ENCODE measurements at regions not wholly inside any gene's neighbourhood (a gene's known extent, or its start where the extent isn't known, plus 50 kb on each side); places are given as distances from the start of the nearest gene placed in this dataset.

- Histone ChIP-seq H3K79me2 (ENCODE audit: low read length) (no peaks in the 10 kb centered on the region), H3K4me2 (ENCODE audit: low read length) (peak overlapping the region; percentile 49), H3K9me2 (replicated peaks; ENCODE audit: low read length) (no peaks in the 10 kb centered on the region), H3K27ac (ENCODE audit: low read length) (no peak overlapping the region), H3F3A (ENCODE audit: low read length, unreplicated experiment) (no peaks in the 10 kb centered on the region), H3K36me3 (ENCODE audit: low read depth, low read length) (no peaks in the 10 kb centered on the region), H3K27me3 (ENCODE audit: low read length) (peaks cover 21% of the 10 kb centered on the region), H2AFZ (ENCODE audit: low read length) (no peak overlapping the region), H3K4me1 (ENCODE audit: insufficient read depth, low read length) (no peaks in the 10 kb centered on the region), H3K9me3 (ENCODE audit: low read length) (no peaks in the 10 kb centered on the region), H4K20me1 (ENCODE audit: low read length) (no peaks in the 10 kb centered on the region), H3K4me3 (ENCODE audit: low read length) (peak overlapping the region; percentile 44), H3K9ac (ENCODE audit: low read length) (no peak overlapping the region)
- no TSS peak for BruUV-seq (replicated peaks)
- DNase-seq (no peak), ATAC-seq (no peak)
- intact Hi-C loops (cut with micrococcal nuclease): no loop called here
- POLR2A ChIA-PET (ENCODE audit: unreplicated experiment): no interaction called here
- CTCF ChIA-PET: no interaction called here
- TF ChIP-seq EZH2 (IDR thresholded peaks at IDR 0.05; ENCODE audit: low read length, unreplicated experiment) (no peak), EZH2phosphoT487 (IDR thresholded peaks at IDR 0.05; ENCODE audit: borderline replicate concordance, low read length) (no peak), CTCF (conservative IDR thresholded peaks at IDR 0.05; ENCODE audit: low read depth, low read length) (no peak)
These were observed 220.5 kb upstream of the RAB6C start for GRCh38 chr2:129758784-129759471.

GRCh38 chr2:129759472-129760010 is 219.9 kb upstream of the RAB6C start:
- Histone ChIP-seq H3K27me3 (ENCODE audit: low read length) (peaks cover 21% of the 10 kb centered on the region), H3K36me3 (ENCODE audit: low read depth, low read length) (no peaks in the 10 kb centered on the region), H3K9ac (ENCODE audit: low read length) (no peak overlapping the region), H4K20me1 (ENCODE audit: low read length) (no peaks in the 10 kb centered on the region), H3F3A (ENCODE audit: low read length, unreplicated experiment) (no peaks in the 10 kb centered on the region), H3K4me2 (ENCODE audit: low read length) (no peak overlapping the region), H3K79me2 (ENCODE audit: low read length) (no peaks in the 10 kb centered on the region), H2AFZ (ENCODE audit: low read length) (no peak overlapping the region), H3K9me3 (ENCODE audit: low read length) (no peaks in the 10 kb centered on the region), H3K4me3 (ENCODE audit: low read length) (no peak overlapping the region), H3K4me1 (ENCODE audit: insufficient read depth, low read length) (no peaks in the 10 kb centered on the region), H3K9me2 (replicated peaks; ENCODE audit: low read length) (no peaks in the 10 kb centered on the region), H3K27ac (ENCODE audit: low read length) (no peak overlapping the region)
- TF ChIP-seq EZH2 (IDR thresholded peaks at IDR 0.05; ENCODE audit: low read length, unreplicated experiment): no peak
- no peak for TF ChIP-seq EZH2phosphoT487 (IDR thresholded peaks at IDR 0.05; ENCODE audit: borderline replicate concordance, low read length)
- no peak for TF ChIP-seq CTCF (conservative IDR thresholded peaks at IDR 0.05; ENCODE audit: low read depth, low read length)
- no peak for ATAC-seq
- ChIA-PET POLR2A (ENCODE audit: unreplicated experiment) (no interaction called here), CTCF (no interaction called here)
- DNase-seq: no peak
- intact Hi-C loops (cut with micrococcal nuclease): no loop called here
- no TSS peak for BruUV-seq (replicated peaks)

GRCh38 chr2:129760669-129761068 is 218.8 kb upstream of the RAB6C start:
- no peaks in the 10 kb centered on the region for H3K9me2 ChIP-seq (replicated peaks; ENCODE audit: low read length)
- TF ChIP-seq EZH2 (IDR thresholded peaks at IDR 0.05; ENCODE audit: low read length, unreplicated experiment) (no peak), EZH2phosphoT487 (IDR thresholded peaks at IDR 0.05; ENCODE audit: borderline replicate concordance, low read length) (no peak), CTCF (conservative IDR thresholded peaks at IDR 0.05; ENCODE audit: low read depth, low read length) (no peak)
- no TSS peak for BruUV-seq (replicated peaks)
- H3K27ac ChIP-seq (ENCODE audit: low read length): no peak overlapping the region
- no peak for ATAC-seq
- CTCF ChIA-PET: no interaction called here
- intact Hi-C loops (cut with micrococcal nuclease): no loop called here
- H3K36me3 ChIP-seq (ENCODE audit: low read depth, low read length): no peaks in the 10 kb centered on the region
- H3K9me3 ChIP-seq (ENCODE audit: low read length): no peaks in the 10 kb centered on the region
- no peak overlapping the region for H2AFZ ChIP-seq (ENCODE audit: low read length)
- H3K4me1 ChIP-seq (ENCODE audit: insufficient read depth, low read length): no peaks in the 10 kb centered on the region
- no peaks in the 10 kb centered on the region for H3K79me2 ChIP-seq (ENCODE audit: low read length)
- POLR2A ChIA-PET (ENCODE audit: unreplicated experiment): no interaction called here
- no peak overlapping the region for H3K4me2 ChIP-seq (ENCODE audit: low read length)
- no peaks in the 10 kb centered on the region for H3F3A ChIP-seq (ENCODE audit: low read length, unreplicated experiment)
- H3K27me3 ChIP-seq (ENCODE audit: low read length): peaks cover 16% of the 10 kb centered on the region
- no peak overlapping the region for H3K4me3 ChIP-seq (ENCODE audit: low read length)
- no peak overlapping the region for H3K9ac ChIP-seq (ENCODE audit: low read length)
- H4K20me1 ChIP-seq (ENCODE audit: low read length): no peaks in the 10 kb centered on the region
- no peak for DNase-seq
